ENCODE measurements at regions not wholly inside any gene's neighbourhood (a gene's known extent, or its start where the extent isn't known, plus 50 kb on each side); places are given as distances from the start of the nearest gene placed in this dataset.

- Histone ChIP-seq H3K4me3 (ENCODE audit: low read length) (no peak overlapping the region), H3K9me3 (ENCODE audit: control insufficient read depth, low read length) (no peaks in the 10 kb centered on the region), H3K4me1 (ENCODE audit: control insufficient read depth, insufficient read depth, low read length) (no peaks in the 10 kb centered on the region), H3K9ac (ENCODE audit: low read length) (no peak overlapping the region), H3K27me3 (replicated peaks; ENCODE audit: control insufficient read depth, insufficient read depth, low read length) (no peaks in the 10 kb centered on the region), H3K36me3 (ENCODE audit: control insufficient read depth, insufficient read depth, low read length, severe bottlenecking) (no peaks in the 10 kb centered on the region)
- DNase-seq (ENCODE audit: low read depth) = peak; percentile 60
These were observed 1362.7 kb upstream of the CHAC2 start for GRCh38 chr2:52404866-52405265.

- no peaks in the 10 kb centered on the region for H3K9me3 ChIP-seq (ENCODE audit: control insufficient read depth, low read length)
- DNase-seq (ENCODE audit: low read depth) = no peak
- H3K9ac ChIP-seq (ENCODE audit: low read length) = no peak overlapping the region
- no peaks in the 10 kb centered on the region for H3K36me3 ChIP-seq (ENCODE audit: control insufficient read depth, insufficient read depth, low read length, severe bottlenecking)
- no peaks in the 10 kb centered on the region for H3K4me1 ChIP-seq (ENCODE audit: control insufficient read depth, insufficient read depth, low read length)
- no peak overlapping the region for H3K4me3 ChIP-seq (ENCODE audit: low read length)
- H3K27me3 ChIP-seq (replicated peaks; ENCODE audit: control insufficient read depth, insufficient read depth, low read length) = no peaks in the 10 kb centered on the region
These were observed 1363.6 kb upstream of the CHAC2 start for GRCh38 chr2:52404046-52404445.

- H3K4me1 ChIP-seq (ENCODE audit: control insufficient read depth, insufficient read depth, low read length) = no peaks in the 10 kb centered on the region
- no peak overlapping the region for H3K9ac ChIP-seq (ENCODE audit: low read length)
- H3K36me3 ChIP-seq (ENCODE audit: control insufficient read depth, insufficient read depth, low read length, severe bottlenecking) = no peaks in the 10 kb centered on the region
- no peaks in the 10 kb centered on the region for H3K9me3 ChIP-seq (ENCODE audit: control insufficient read depth, low read length)
- DNase-seq (ENCODE audit: low read depth) = no peak
- H3K27me3 ChIP-seq (replicated peaks; ENCODE audit: control insufficient read depth, insufficient read depth, low read length) = no peaks in the 10 kb centered on the region
- no peak overlapping the region for H3K4me3 ChIP-seq (ENCODE audit: low read length)
These were observed 1365.5 kb upstream of the CHAC2 start for GRCh38 chr2:52402128-52402527.

GRCh38 chr2:52396836-52397235, 1364.9 kb upstream of the NRXN1 start:
- Histone ChIP-seq H3K27me3 (replicated peaks; ENCODE audit: control insufficient read depth, insufficient read depth, low read length) (no peaks in the 10 kb centered on the region), H3K9me3 (ENCODE audit: control insufficient read depth, low read length) (no peaks in the 10 kb centered on the region), H3K9ac (ENCODE audit: low read length) (no peak overlapping the region), H3K4me1 (ENCODE audit: control insufficient read depth, insufficient read depth, low read length) (peaks cover 4% of the 10 kb centered on the region), H3K4me3 (ENCODE audit: low read length) (no peak overlapping the region), H3K36me3 (ENCODE audit: control insufficient read depth, insufficient read depth, low read length, severe bottlenecking) (no peaks in the 10 kb centered on the region)
- DNase-seq (ENCODE audit: low read depth) = no peak

- Histone ChIP-seq H3K4me1 (ENCODE audit: control insufficient read depth, insufficient read depth, low read length) (peaks cover 4% of the 10 kb centered on the region), H3K9ac (ENCODE audit: low read length) (no peak overlapping the region), H3K27me3 (replicated peaks; ENCODE audit: control insufficient read depth, insufficient read depth, low read length) (no peaks in the 10 kb centered on the region), H3K4me3 (ENCODE audit: low read length) (no peak overlapping the region), H3K36me3 (ENCODE audit: control insufficient read depth, insufficient read depth, low read length, severe bottlenecking) (no peaks in the 10 kb centered on the region), H3K9me3 (ENCODE audit: control insufficient read depth, low read length) (no peaks in the 10 kb centered on the region)
- DNase-seq (ENCODE audit: low read depth) = peak; percentile 63
These were observed 1364.0 kb upstream of the NRXN1 start for GRCh38 chr2:52395912-52396311.

GRCh38 chr2:52391621-52392020, 1359.7 kb upstream of the NRXN1 start:
- no peaks in the 10 kb centered on the region for H3K36me3 ChIP-seq (ENCODE audit: control insufficient read depth, insufficient read depth, low read length, severe bottlenecking)
- H3K9me3 ChIP-seq (ENCODE audit: control insufficient read depth, low read length) = no peaks in the 10 kb centered on the region
- peak; percentile 49 for DNase-seq (ENCODE audit: low read depth)
- H3K4me3 ChIP-seq (ENCODE audit: low read length) = no peak overlapping the region
- no peak overlapping the region for H3K9ac ChIP-seq (ENCODE audit: low read length)
- H3K27me3 ChIP-seq (replicated peaks; ENCODE audit: control insufficient read depth, insufficient read depth, low read length) = no peaks in the 10 kb centered on the region
- H3K4me1 ChIP-seq (ENCODE audit: control insufficient read depth, insufficient read depth, low read length) = peaks cover 4% of the 10 kb centered on the region

- no peaks in the 10 kb centered on the region for H3K36me3 ChIP-seq (ENCODE audit: control insufficient read depth, insufficient read depth, low read length, severe bottlenecking)
- no peaks in the 10 kb centered on the region for H3K27me3 ChIP-seq (replicated peaks; ENCODE audit: control insufficient read depth, insufficient read depth, low read length)
- H3K9me3 ChIP-seq (ENCODE audit: control insufficient read depth, low read length) = no peaks in the 10 kb centered on the region
- H3K4me1 ChIP-seq (ENCODE audit: control insufficient read depth, insufficient read depth, low read length) = no peaks in the 10 kb centered on the region
- no peak overlapping the region for H3K4me3 ChIP-seq (ENCODE audit: low read length)
- no peak overlapping the region for H3K9ac ChIP-seq (ENCODE audit: low read length)
- DNase-seq (ENCODE audit: low read depth) = peak; percentile 28
These were observed 1358.7 kb upstream of the NRXN1 start for GRCh38 chr2:52390651-52391050.

- H3K27me3 ChIP-seq (replicated peaks; ENCODE audit: control insufficient read depth, insufficient read depth, low read length) = no peaks in the 10 kb centered on the region
- DNase-seq (ENCODE audit: low read depth) = no peak
- H3K36me3 ChIP-seq (ENCODE audit: control insufficient read depth, insufficient read depth, low read length, severe bottlenecking) = no peaks in the 10 kb centered on the region
These were observed 1356.1 kb upstream of the NRXN1 start for GRCh38 chr2:52387937-52388590.

GRCh38 chr2:52386433-52387030, 1354.6 kb upstream of the NRXN1 start:
- no peaks in the 10 kb centered on the region for H3K36me3 ChIP-seq (ENCODE audit: control insufficient read depth, insufficient read depth, low read length, severe bottlenecking)
- H3K9ac ChIP-seq (ENCODE audit: low read length) = no peak overlapping the region
- H3K4me3 ChIP-seq (ENCODE audit: low read length) = no peak overlapping the region
- no peaks in the 10 kb centered on the region for H3K9me3 ChIP-seq (ENCODE audit: control insufficient read depth, low read length)
- no peak for DNase-seq (ENCODE audit: low read depth)
- no peaks in the 10 kb centered on the region for H3K27me3 ChIP-seq (replicated peaks; ENCODE audit: control insufficient read depth, insufficient read depth, low read length)
- H3K4me1 ChIP-seq (ENCODE audit: control insufficient read depth, insufficient read depth, low read length) = no peaks in the 10 kb centered on the region

More at GRCh38 chr2:52387937-52388590, 1356.1 kb upstream of the NRXN1 start:
- Histone ChIP-seq H3K9ac (ENCODE audit: low read length) (no peak overlapping the region), H3K9me3 (ENCODE audit: control insufficient read depth, low read length) (no peaks in the 10 kb centered on the region), H3K4me1 (ENCODE audit: control insufficient read depth, insufficient read depth, low read length) (no peaks in the 10 kb centered on the region), H3K4me3 (ENCODE audit: low read length) (no peak overlapping the region)

- no peaks in the 10 kb centered on the region for H3K36me3 ChIP-seq (ENCODE audit: control insufficient read depth, insufficient read depth, low read length, severe bottlenecking)
- H3K27me3 ChIP-seq (replicated peaks; ENCODE audit: control insufficient read depth, insufficient read depth, low read length) = no peaks in the 10 kb centered on the region
- H3K4me3 ChIP-seq (ENCODE audit: low read length) = no peak overlapping the region
- no peak overlapping the region for H3K9ac ChIP-seq (ENCODE audit: low read length)
- DNase-seq (ENCODE audit: low read depth) = no peak
- no peaks in the 10 kb centered on the region for H3K4me1 ChIP-seq (ENCODE audit: control insufficient read depth, insufficient read depth, low read length)
- H3K9me3 ChIP-seq (ENCODE audit: control insufficient read depth, low read length) = no peaks in the 10 kb centered on the region
These were observed 1351.6 kb upstream of the NRXN1 start for GRCh38 chr2:52383541-52383940.

GRCh38 chr2:52369178-52369577, 1337.2 kb upstream of the NRXN1 start:
- no peaks in the 10 kb centered on the region for H3K4me1 ChIP-seq (ENCODE audit: control insufficient read depth, insufficient read depth, low read length)
- peaks cover 1% of the 10 kb centered on the region for H3K9me3 ChIP-seq (ENCODE audit: control insufficient read depth, low read length)
- H3K9ac ChIP-seq (ENCODE audit: low read length) = no peak overlapping the region
- no peak overlapping the region for H3K4me3 ChIP-seq (ENCODE audit: low read length)
- no peaks in the 10 kb centered on the region for H3K27me3 ChIP-seq (replicated peaks; ENCODE audit: control insufficient read depth, insufficient read depth, low read length)
- H3K36me3 ChIP-seq (ENCODE audit: control insufficient read depth, insufficient read depth, low read length, severe bottlenecking) = no peaks in the 10 kb centered on the region
- DNase-seq (ENCODE audit: low read depth) = no peak

- Histone ChIP-seq H3K9ac (ENCODE audit: low read length) (no peak overlapping the region), H3K36me3 (ENCODE audit: control insufficient read depth, insufficient read depth, low read length, severe bottlenecking) (no peaks in the 10 kb centered on the region), H3K27me3 (replicated peaks; ENCODE audit: control insufficient read depth, insufficient read depth, low read length) (no peaks in the 10 kb centered on the region), H3K4me1 (ENCODE audit: control insufficient read depth, insufficient read depth, low read length) (no peaks in the 10 kb centered on the region), H3K4me3 (ENCODE audit: low read length) (no peak overlapping the region), H3K9me3 (ENCODE audit: control insufficient read depth, low read length) (peaks cover 9% of the 10 kb centered on the region)
- DNase-seq (ENCODE audit: low read depth) = no peak
These were observed 1336.2 kb upstream of the NRXN1 start for GRCh38 chr2:52368141-52368540.
